ENCODE measurements at regions not wholly inside any gene's neighbourhood (a gene's known extent, or its start where the extent isn't known, plus 50 kb on each side); places are given as distances from the start of the nearest gene placed in this dataset.

GRCh38 chr22:48742191-48742555 lies 1085.5 kb downstream of the BRD1 start:
- TF ChIP-seq, protein P1, sequence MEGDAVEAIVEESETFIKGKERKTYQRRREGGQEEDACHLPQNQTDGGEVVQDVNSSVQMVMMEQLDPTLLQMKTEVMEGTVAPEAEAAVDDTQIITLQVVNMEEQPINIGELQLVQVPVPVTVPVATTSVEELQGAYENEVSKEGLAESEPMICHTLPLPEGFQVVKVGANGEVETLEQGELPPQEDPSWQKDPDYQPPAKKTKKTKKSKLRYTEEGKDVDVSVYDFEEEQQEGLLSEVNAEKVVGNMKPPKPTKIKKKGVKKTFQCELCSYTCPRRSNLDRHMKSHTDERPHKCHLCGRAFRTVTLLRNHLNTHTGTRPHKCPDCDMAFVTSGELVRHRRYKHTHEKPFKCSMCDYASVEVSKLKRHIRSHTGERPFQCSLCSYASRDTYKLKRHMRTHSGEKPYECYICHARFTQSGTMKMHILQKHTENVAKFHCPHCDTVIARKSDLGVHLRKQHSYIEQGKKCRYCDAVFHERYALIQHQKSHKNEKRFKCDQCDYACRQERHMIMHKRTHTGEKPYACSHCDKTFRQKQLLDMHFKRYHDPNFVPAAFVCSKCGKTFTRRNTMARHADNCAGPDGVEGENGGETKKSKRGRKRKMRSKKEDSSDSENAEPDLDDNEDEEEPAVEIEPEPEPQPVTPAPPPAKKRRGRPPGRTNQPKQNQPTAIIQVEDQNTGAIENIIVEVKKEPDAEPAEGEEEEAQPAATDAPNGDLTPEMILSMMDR (conservative IDR thresholded peaks at IDR 0.05; ENCODE audit: low read depth, low read length): no peak
- TF ChIP-seq EZH2phosphoT487 (IDR thresholded peaks at IDR 0.05; ENCODE audit: borderline replicate concordance, low read length) (no peak), EZH2 (IDR thresholded peaks at IDR 0.05; ENCODE audit: low read length, unreplicated experiment) (no peak)

Measured in PC-3 (cell line).